HepG2 (cell line): ENCODE measurements at regions not wholly inside any gene's neighbourhood (a gene's known extent, or its start where the extent isn't known, plus 50 kb on each side); places are given as distances from the start of the nearest gene placed in this dataset.
"Not testable (repeated sequence)": the region's sequence is repeated elsewhere in the genome, so short reads cannot be mapped to it uniquely, and the experiment has no call there.

Experiments used
- ATAC-seq: fragments of 200-7000 bp; cut with Tn5 transposase; 3 replicates; pipeline ENCODE4 v1.9.1; 2020; ENCODE audit warnings: mild to moderate bottlenecking, moderate library complexity
- BruUV-seq: library from RNA; stranded (reverse); fragments of 400-500 nt; replicated peaks from 2 replicates; lab custom pipeline; 2021; lab: Mats Ljungman, UMichigan
- CTCF ChIA-PET: fragments of 300-600 bp; formaldehyde crosslinking; extraction: SDS; loops from one replicate; lab custom pipeline; 2021; ENCODE audit warnings: low total read pairs, inconsistent platforms, low intra/inter-chr PET ratio; lab: Yijun Ruan, JAX
- POLR2A ChIA-PET: fragments of 350-600 bp; sonication (Branson Sonifier 250); formaldehyde crosslinking; loops from one replicate; lab custom pipeline; 2020; ENCODE audit warnings: antibody characterized with exemption, inconsistent platforms; lab: Yijun Ruan, JAX
- DNase-seq: peaks from one replicate; pipeline ENCODE4 v3.0.0-alpha.2; 2015; ENCODE audit warnings: low spot score
- FAIRE-seq: peaks from 3 replicates; lab custom pipeline; 2011; peaks lifted over from hg19 to GRCh38; lab: Jason Lieb, UNC
- H2AFZ ChIP-seq: one replicate; pipeline ENCODE4 v1.6.1; 2011; ENCODE audit warnings: low read length, inconsistent platforms
- H3K27ac ChIP-seq: fragments of 300-600 bp; 3 replicates; pipeline ENCODE4 v1.8.0; 2011; ENCODE audit warnings: mixed run types, mild to moderate bottlenecking, mixed read lengths, low read length, inconsistent platforms; ENCODE audit not compliant: insufficient read depth; ENCODE audit errors: extremely low read length
- H3K27me3 ChIP-seq, 2 experiments: fragments of 200-600 bp in 1 of 2; 2 replicates in 1 of 2; 3 replicates in 1 of 2; pipeline versions ENCODE4 v1.6.0 to v1.8.0; 2011; ENCODE audit warnings: low read length in 2 of 2, mild to moderate bottlenecking in 2 of 2, moderate library complexity in 2 of 2, inconsistent platforms in 1 of 2; ENCODE audit not compliant: insufficient read depth in 2 of 2, control insufficient read depth in 1 of 2
- H3K36me3 ChIP-seq, 2 experiments: fragments of 200-600 bp in 1 of 2; replicated peaks in 1 of 2; 2 replicates in 1 of 2; 3 replicates in 1 of 2; pipeline versions ENCODE4 v1.5.1 to v1.8.0; 2011; ENCODE audit warnings: low read length in 2 of 2, inconsistent platforms in 1 of 2; ENCODE audit not compliant: insufficient read depth in 2 of 2, control insufficient read depth in 1 of 2
- H3K4me1 ChIP-seq: 2 replicates; pipeline ENCODE4 v1.5.1; 2012; ENCODE audit warnings: low read length, inconsistent platforms; ENCODE audit not compliant: insufficient read depth
- H3K4me2 ChIP-seq: 2 replicates; pipeline ENCODE4 v1.6.0; 2011; ENCODE audit warnings: low read depth, low read length, inconsistent platforms
- H3K4me3 ChIP-seq, 3 experiments: fragments of 200-600 bp in 1 of 3; sonication (generic), shearing (Covaris generic) in 1 of 3; replicated peaks in 1 of 3; 2 replicates each; pipeline ENCODE4 v1.5.1; 2011 to 2016; ENCODE audit warnings: low read length in 3 of 3, inconsistent platforms in 2 of 3, low read depth in 2 of 3, mild to moderate bottlenecking in 2 of 3, control low read depth in 1 of 3, mixed read lengths in 1 of 3; ENCODE audit not compliant: insufficient read depth in 1 of 3
- H3K79me2 ChIP-seq: one replicate; pipeline ENCODE4 v1.6.1; 2011; ENCODE audit warnings: low read length, inconsistent platforms; ENCODE audit not compliant: insufficient read depth
- H3K9ac ChIP-seq: 2 replicates; pipeline ENCODE4 v1.6.0; 2011; ENCODE audit warnings: mild to moderate bottlenecking, low read depth, low read length, inconsistent platforms; ENCODE audit not compliant: insufficient read depth
- H3K9me3 ChIP-seq: 2 replicates; pipeline ENCODE4 v1.5.1; 2012; ENCODE audit warnings: mild to moderate bottlenecking, low read length
- H4K20me1 ChIP-seq: 2 replicates; pipeline ENCODE4 v1.6.0; 2011; ENCODE audit warnings: inconsistent platforms, mild to moderate bottlenecking, low read length, moderate library complexity; ENCODE audit not compliant: insufficient read depth
- ESRRA ChIP-seq: sonication (generic); formaldehyde crosslinking; IDR thresholded peaks from 2 replicates; pipeline ENCODE4 v1.5.1; 2020; ENCODE audit warnings: mild to moderate bottlenecking, low read depth, missing genetic modification reagents
- MED13 ChIP-seq: sonication (generic); formaldehyde crosslinking; IDR thresholded peaks from 2 replicates; pipeline ENCODE4 v1.5.0; 2020; ENCODE audit warnings: missing genetic modification reagents
- NCOA1 ChIP-seq: sonication (generic); formaldehyde crosslinking; IDR thresholded peaks from 2 replicates; pipeline ENCODE4 v1.9.0; 2021; ENCODE audit warnings: missing genetic modification reagents
- TP53 ChIP-seq: sonication (generic); formaldehyde crosslinking; conservative IDR thresholded peaks from 2 replicates; pipeline ENCODE4 v1.4.0; 2020; ENCODE audit warnings: missing genetic modification reagents
- ZNF30 ChIP-seq: sonication (generic); formaldehyde crosslinking; IDR thresholded peaks from 2 replicates; pipeline ENCODE4 v1.5.0; 2020; ENCODE audit warnings: mild to moderate bottlenecking, missing genetic modification reagents
- WGBS: methylation state at CpG from one replicate; pipeline ENCODE4 v1.1.6; 2017; ENCODE audit warnings: low lambda C conversion rate; 5-methylcytosine and 5-hydroxymethylcytosine counted together
- in situ Hi-C: cut with HindIII; loops from 2 replicates; pipeline ENCODE4 v1.10.0; 2017; ENCODE audit warnings: low pct_unique_long_range_greater_than_20kb; ENCODE audit not compliant: extremely low pct_ligation_motif_present
- intact Hi-C: fragments of 100-400 bp; cut with micrococcal nuclease; formaldehyde crosslinking; loops from one replicate; pipeline ENCODE4 v1.10.0; 2022; ENCODE audit not compliant: unreplicated experiment
- TF ChIP-seq, protein P1 (sequence below): sonication (generic); formaldehyde crosslinking; IDR thresholded peaks from 2 replicates; pipeline ENCODE4 v1.5.0; 2020; ENCODE audit warnings: missing genetic modification reagents
- TF ChIP-seq, protein P2 (sequence below): sonication (generic); formaldehyde crosslinking; IDR thresholded peaks from 2 replicates; pipeline ENCODE4 v1.4.0; 2020; ENCODE audit warnings: missing genetic modification reagents, borderline replicate concordance

DNA sequence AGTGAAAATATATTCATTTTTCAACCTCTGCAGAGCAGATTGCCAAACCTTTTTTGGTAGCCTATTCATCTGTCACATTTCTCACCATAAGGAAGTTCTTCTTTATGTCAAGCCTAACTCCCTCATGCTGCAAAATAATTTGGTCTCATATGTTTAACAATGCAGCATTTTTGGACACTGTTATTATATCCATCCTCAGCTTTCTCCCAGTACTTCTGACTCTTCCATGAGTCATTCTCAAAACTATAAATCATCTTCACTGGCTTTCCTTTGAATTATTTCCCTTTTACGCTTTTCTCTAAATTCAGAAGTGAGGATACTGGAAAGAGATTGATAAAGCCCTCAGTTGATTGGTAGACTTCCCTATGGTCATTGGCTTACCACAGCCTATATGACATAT, 192.2 kb downstream of the TPBG start (continued):
- TF ChIP-seq, protein P1, sequence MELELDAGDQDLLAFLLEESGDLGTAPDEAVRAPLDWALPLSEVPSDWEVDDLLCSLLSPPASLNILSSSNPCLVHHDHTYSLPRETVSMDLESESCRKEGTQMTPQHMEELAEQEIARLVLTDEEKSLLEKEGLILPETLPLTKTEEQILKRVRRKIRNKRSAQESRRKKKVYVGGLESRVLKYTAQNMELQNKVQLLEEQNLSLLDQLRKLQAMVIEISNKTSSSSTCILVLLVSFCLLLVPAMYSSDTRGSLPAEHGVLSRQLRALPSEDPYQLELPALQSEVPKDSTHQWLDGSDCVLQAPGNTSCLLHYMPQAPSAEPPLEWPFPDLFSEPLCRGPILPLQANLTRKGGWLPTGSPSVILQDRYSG (CRISPR knock-in tag), result no peak
- TF ChIP-seq TP53 (CRISPR knock-in tag) (no peak), ESRRA (CRISPR knock-in tag) (no peak), MED13 (CRISPR knock-in tag) (no peak), NCOA1 (CRISPR knock-in tag) (no peak), ZNF30 (CRISPR knock-in tag) (no peak)

DNA sequence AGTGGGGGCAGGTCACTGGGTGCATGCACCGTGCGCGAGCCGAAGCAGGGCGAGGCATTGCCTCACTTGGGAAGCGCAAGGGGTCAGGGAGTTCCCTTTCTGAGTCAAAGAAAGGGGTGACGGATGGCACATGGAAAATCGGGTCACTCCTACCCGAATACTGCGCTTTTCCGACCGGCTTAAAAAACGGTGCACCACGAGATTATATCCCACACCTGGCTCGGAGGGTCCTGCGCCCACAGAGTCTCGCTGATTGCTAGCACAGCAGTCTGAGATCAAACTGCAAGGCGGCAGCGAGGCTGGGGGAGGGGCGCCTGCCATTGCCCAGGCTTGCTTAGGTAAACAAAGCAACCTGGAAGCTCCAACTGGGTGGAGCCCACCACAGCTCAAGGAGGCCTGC, 194.9 kb downstream of the TPBG start:
- H3K9me3 ChIP-seq, H3K4me1 ChIP-seq, FAIRE-seq, intact Hi-C loops, in situ Hi-C loops, CTCF ChIA-PET, DNase-seq, H2AFZ ChIP-seq, H3K9ac ChIP-seq, H3K36me3 ChIP-seq, H3K4me3 ChIP-seq, H3K27ac ChIP-seq, ATAC-seq, H3K27me3 ChIP-seq, H4K20me1 ChIP-seq, H3K79me2 ChIP-seq, POLR2A ChIA-PET, H3K4me2 ChIP-seq, BruUV-seq: not testable (repeated sequence)
- WGBS, result 71% methylated on average over 15 of the region's 20 CpGs
- TF ChIP-seq, protein P2, sequence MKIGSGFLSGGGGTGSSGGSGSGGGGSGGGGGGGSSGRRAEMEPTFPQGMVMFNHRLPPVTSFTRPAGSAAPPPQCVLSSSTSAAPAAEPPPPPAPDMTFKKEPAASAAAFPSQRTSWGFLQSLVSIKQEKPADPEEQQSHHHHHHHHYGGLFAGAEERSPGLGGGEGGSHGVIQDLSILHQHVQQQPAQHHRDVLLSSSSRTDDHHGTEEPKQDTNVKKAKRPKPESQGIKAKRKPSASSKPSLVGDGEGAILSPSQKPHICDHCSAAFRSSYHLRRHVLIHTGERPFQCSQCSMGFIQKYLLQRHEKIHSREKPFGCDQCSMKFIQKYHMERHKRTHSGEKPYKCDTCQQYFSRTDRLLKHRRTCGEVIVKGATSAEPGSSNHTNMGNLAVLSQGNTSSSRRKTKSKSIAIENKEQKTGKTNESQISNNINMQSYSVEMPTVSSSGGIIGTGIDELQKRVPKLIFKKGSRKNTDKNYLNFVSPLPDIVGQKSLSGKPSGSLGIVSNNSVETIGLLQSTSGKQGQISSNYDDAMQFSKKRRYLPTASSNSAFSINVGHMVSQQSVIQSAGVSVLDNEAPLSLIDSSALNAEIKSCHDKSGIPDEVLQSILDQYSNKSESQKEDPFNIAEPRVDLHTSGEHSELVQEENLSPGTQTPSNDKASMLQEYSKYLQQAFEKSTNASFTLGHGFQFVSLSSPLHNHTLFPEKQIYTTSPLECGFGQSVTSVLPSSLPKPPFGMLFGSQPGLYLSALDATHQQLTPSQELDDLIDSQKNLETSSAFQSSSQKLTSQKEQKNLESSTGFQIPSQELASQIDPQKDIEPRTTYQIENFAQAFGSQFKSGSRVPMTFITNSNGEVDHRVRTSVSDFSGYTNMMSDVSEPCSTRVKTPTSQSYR, result peak; percentile 26; the same call in 1 of the 2 replicates
